HT1080 (cell line): ENCODE measurements at regions not wholly inside any gene's neighbourhood (a gene's known extent, or its start where the extent isn't known, plus 50 kb on each side); places are given as distances from the start of the nearest gene placed in this dataset.

ENCODE experiments used
- DNase-seq: peaks from one replicate; pipeline ENCODE4 v3.0.0-alpha.2; 2015; ENCODE audit warnings: low read depth

DNA sequence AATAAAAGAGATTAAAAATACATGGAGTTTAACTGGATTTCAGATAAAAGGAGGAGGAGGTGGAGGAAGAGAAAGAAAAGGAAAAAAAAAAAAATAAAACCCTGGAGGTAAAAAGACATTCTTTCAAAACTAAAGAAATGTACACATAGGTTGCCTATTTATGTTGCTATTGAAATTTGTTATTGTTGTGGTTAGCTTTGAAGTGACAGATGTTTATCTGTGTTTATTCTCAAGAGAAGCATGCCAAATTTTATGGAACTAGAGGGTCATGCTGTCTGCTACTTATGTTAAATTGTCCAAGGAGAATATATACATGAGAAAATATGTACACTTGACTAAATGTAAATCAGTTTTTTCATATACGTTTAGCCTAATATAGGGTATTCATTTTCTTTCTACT is 653.2 kb downstream of the DCDC2C start:
- DNase-seq, result no peak

DNA sequence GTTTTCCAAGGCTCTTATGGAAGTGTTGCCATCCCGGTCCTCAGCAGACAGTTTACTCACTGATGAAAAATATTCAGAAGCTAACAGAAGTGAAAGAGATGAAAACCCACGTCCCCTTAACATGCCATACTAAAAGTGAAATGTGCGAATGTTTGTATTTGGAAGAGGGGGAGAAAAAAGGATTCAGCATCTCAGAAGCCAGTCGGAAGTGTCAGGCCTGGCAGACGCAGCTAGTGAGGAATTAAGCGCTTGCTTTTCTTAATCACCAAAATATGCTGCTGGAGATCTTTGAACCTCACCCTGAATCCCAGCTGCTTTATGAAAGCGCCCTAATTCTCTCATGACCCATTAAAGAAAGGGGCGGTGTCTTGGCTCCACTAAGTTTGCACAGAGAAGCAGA is 653.7 kb downstream of the DCDC2C start:
- DNase-seq, result no peak

DNA sequence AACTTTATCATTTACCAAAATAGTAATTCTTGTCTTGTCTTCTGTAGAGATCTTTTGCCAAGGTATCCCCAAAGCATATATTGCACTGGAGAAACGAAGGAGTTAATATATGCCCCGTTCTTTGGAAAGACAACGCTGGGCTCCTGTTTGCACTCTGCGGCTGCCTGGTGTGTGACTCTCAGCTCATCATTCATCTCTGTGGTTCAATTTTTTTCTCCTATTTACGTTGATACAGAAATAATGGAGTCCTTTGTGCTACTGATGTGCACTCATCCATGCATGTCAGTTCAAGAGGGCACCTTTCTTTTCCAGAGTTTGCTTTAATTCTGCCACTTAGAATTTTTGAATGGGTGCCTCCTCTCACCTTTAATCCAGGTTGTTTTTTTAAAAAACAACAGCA is 655.5 kb downstream of the DCDC2C start:
- peak; percentile 21 for DNase-seq

DNA sequence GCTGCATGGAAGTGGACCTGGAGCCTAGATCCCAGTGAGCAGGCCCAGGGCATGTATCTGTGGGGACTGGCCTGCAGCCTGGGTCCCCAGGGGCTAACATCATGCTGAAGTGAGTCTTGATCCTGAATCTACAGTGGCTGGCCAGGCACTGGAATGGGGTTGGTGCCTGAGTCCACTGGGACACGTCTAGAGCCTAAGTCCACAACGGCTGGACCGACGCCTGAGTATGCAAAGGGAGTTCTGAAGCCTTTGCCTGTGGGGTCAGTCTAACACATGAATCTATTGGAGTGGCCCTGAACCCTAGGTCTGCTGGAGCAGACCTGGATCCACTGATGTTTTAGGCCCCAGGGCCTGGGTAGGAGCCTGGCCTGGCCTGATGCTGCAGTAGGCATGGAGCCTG is 665.5 kb downstream of the DCDC2C start:
- no peak for DNase-seq

DNA sequence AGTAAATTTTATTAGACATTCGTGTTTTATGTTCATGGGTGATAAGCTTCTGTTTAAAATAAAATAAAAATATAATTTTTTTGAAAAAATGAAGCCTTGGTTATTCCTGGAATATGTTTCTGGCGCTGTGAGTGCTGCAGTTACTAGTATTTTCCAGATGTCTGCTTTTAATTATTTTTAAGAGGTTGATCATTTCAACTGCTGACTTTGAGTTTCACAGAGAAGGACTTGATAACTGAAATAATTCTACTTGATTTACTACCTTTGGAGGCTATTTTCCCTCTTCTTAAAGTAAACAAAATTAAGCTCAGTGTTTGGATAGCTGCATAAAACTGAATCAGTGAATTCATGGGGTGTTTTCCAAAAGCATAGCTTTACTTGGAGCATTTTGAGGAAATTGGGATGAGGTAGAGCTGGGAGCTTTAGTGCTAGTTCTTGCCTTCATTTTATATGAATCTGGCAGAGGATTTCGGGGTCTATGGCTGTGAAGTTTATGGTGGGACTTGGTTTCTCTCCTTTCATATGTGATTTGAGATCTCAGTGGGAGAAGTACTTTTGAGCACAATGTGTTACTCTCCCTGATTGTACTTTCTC is 666.5 kb downstream of the DCDC2C start:
- no peak for DNase-seq

DNA sequence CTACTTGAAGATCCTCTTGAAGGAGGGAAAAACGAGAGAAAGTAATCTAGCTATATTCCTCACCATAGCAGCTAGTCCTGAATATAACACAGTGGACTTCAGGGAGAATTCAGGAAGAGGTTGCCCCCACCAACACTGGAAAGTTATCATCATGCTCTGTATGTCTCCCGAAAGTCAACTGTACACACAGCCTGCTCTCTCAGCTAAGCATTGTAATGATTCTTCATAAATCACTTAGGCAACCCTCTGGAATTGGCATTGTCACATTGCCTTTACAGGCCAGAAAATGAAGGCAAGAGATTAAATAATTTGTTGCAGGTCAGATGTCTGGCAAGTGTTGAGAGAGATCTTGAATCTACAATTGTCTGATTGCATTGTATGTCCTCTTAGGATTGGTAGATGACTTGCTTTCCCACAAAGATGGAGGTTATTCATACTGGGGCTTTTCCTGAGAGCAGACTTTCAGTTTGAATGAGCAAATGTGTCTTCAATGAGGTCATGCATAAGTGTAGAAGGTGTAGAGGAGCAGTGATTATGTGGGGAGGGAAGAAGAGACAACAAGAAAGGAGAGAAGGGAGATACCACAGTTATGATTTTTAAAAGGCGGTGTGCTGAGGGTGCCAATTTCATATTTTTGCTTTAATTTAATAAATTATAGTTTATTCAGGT is 667.2 kb downstream of the DCDC2C start:
- no peak for DNase-seq

DNA sequence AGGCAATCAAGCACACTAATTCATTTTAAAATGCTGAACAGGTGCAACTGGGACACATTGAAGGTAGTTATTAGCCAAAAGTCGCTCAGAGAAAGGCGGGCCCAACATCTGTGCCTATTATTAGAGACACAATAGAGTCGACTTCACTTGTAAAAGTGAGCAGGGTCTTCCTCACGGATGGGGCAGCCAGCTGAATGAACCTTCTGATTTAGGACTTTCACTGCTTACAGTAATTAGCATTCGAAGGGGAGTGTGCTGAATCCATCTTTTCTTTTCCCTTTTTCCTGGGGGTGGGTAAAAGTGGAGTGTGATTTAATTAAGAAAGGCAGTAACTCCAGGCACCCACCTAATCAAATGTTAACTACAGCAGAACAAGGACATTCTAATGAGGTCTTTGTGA is 677.7 kb downstream of the DCDC2C start:
- no peak for DNase-seq

DNA sequence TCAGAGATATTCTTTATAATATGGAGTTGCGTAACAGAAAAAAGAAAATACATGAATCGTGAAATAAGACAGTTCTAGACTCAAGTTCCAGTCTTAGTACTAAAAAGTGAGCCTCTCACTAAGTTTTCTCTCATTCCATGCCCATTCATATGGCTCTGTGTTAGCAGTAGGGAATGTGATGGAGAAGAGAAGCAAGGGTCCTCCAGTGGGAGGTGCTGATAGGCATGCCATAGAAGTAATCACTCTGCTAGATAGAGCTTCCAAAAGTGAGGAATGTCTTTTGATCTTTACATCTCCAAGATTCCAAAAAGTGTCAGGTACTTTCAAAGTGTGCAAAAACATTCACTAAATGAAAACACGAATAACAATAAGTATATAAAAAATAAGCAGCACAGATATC is 678.4 kb downstream of the DCDC2C start:
- no peak for DNase-seq

DNA sequence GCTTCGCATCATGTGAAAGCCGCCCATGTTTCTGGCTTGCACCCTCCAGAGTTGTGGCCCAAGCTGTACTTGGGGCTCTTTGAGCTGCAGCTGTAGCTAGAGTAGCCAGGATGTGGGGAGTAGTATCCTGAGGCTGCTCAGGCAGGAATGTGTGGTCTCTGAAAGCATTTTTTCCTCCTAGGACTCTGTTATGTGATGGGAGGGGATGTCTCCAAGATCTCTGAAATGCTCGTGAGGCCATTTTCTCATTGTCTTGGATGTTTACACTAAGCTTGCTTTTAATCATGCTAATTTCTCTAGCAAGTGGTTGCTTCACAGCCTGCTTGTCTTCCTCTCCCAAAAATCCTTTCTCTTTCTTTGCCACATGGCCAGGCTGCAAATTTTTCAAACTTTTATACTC is 687.6 kb downstream of the DCDC2C start:
- no peak for DNase-seq

DNA sequence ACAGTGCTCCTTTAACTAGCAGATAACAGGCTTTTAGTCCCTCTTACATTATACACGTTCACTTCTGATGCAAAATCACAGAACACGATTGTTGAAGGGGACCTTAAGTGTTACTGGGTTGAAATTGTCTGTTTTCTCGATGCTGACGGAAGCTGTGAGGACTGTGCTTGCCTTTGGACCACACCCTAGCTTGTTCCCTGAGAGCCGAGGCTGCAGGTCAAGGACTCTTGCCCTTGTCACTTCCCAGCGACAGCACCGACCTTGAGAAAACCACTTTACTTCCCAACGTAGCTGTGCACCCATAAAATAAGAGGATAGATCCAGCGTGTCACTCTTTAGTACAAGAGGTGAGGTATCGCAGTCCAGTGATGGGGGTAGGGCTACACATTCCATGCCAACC is 701.0 kb downstream of the DCDC2C start:
- DNase-seq, result no peak

DNA sequence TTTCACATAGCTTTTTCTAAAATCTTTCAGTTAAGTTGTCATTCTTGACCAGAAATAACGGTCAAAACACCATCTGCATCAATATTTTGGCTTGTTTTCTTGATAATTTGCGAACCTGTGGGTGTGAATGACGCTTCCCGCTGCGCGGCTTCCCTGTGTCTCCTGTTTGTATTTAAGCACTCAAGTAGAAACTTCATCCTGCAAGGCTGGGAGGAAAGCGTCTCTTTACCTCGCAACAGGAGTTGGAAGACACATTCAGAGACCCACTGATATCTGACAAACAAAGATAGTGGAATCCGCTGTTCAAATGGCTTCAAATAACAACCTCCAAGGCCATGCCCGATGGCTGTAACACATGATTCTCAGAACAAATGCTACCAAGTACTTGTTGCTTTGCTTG is 704.9 kb downstream of the DCDC2C start:
- no peak for DNase-seq

DNA sequence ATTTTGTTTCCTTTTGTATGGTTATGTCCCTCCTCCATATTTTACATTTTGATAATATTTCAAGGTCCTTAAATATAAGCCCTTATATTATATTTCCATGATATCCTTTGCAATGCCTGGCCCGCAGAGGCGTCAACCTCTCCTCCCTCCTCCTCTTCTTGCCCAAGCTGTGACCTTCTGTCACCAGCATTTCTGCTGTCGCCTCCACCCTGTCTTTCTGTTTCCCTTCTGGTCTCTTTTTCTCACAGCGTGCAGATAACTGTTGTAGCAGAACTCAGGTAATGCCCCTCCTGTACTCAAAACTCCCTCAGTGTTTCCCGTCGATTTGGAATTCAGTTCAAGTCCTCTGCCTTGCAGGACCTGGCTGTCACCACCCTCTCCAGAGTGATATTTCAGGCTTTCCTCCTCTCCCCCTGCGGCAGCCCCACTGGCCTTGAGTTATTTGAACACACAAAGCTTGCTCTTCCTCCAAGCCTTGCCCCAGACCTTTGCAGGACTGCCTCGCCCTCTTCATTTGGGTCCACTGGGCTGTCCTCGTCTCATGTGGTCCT is 709.3 kb downstream of the DCDC2C start:
- no peak for DNase-seq

DNA sequence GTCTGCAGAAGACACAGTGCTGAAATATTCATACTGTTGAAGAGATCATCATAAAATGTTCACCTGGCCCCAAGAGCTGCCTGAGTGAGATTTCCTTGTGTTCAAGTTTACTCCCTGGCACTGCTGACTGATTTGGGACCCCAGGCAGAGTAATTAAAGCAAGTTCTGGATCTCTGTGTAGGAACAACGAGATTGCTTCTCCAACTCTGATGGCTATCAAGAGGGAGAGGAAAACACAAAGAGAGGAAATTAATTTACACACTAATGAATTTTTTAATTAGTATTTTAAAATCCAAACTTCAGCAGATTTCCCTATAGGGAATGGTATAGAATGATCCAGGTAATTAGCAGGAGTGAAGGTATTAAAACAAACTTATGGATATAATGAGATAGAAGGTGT is 711.8 kb downstream of the DCDC2C start:
- no peak for DNase-seq

DNA sequence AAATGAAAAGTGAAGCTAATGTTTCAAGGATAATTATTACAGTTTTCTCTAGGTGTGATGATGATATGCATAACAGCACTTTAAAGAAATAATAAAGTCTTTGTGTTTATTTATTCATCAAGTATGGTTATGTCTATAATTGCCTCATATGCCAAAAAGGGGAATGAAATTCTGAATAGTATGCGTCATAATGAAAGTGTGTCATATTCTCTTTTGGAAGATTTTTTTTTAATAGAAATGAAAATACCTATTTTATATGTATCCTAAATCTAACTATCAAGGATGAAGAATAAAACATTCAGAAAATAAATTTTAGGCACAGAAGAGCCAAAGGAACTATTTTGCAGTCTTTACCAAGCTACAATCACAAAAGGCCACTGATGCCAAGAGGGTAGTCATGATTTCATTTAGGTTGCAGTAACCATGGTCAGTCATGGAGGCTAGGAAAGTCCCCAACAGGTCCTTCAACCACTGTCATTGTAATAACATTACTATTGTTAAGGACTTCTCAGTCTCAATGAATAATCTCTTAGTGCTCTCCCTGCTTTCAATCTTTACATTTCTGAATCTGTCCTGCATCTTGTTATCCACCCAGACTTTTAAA is 712.5 kb downstream of the DCDC2C start:
- no peak for DNase-seq

DNA sequence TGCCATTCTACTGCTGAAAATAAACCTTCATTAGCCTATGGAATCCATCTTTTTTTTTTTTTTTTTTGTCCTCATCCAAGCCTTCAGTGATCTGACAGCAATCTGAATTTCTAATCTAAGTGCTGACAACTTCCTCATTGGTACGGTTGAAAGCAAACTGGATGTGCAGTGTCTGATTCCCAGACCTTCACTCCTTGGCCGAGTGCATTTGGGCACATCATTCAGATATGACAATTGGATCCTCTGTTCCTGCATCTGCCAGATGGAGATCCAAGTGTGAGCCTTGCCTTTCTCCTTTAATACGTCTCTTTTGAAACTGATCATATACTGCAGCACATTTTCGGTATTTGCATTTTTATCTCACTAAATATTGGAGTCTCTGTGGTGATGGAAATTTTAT is 713.1 kb downstream of the DCDC2C start:
- no peak for DNase-seq

DNA sequence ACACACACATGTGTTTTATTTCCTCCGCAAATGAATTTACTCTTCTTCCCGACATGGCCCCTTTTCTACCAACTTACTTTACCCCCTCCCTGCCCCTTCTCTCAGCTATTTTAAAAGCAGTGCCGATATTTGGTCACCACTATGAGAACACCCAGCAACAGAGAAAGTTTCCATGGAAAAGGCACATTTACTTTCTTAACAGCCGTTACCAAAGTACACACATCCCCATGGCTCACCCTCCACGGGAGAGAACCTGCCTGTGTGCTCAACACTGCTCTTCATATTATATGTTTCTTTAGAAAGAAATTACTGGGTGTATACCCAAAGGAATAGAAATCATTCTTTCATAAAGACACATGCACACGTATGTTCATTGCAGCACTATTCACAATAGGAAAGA is 714.4 kb downstream of the DCDC2C start:
- no peak for DNase-seq

DNA sequence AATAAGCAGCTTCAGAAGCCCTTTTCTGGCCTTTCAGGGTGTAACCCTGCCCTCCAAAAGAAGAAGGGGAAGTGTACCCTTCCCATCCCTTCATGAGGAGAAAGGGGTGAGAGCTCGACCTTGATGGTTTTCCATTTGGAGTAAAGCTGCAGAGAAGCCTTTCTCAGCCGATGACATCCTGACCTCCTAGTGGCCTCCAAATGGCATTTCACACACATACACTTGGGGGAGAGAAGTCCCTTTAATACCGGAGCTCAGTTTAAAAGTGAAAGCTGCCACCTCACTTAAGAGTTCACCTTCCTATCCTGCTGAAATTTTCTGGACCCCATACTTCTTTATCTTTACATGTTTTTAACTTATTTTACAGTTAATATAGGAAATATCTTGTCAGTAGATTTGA is 716.7 kb downstream of the DCDC2C start:
- no peak for DNase-seq

DNA sequence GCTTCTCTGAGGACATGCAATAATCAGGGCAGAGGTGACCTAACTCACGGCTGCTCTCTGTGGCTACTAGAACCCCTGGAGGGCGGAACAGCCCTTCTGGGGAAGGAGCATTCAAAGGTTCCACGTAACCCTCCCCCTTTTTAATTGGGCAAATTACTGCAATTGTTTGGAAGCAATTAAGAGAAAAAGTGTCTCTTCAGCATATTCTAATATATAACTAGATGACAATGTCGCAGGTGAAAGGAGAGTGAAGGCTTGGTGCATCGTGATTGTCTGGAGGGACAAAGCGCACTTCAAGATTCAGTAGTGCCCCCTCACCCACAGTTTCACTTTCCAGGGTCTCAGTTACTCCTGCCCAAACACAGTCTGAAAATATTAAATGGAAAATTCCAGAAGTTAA is 720.8 kb downstream of the DCDC2C start:
- DNase-seq, result no peak

DNA sequence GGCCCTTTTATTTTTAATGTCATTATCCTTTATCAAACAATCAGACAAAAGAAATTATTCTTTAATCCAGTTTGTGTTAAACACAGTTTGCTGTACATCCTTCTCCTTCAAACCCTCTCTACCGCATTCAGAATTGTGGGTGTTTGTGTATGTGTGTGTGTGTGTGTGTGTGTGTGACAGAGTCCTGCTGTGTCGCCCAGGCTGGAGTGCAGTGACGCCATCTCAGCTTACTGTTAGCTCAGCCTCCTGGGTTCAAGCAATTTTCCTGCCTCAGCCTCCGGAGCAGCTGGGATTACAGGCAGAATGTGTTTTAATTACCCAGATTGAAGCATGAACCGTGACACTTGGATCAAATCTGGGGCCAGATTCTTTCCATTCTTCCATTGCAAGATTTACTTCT is 723.7 kb downstream of the DCDC2C start:
- no peak for DNase-seq

DNA sequence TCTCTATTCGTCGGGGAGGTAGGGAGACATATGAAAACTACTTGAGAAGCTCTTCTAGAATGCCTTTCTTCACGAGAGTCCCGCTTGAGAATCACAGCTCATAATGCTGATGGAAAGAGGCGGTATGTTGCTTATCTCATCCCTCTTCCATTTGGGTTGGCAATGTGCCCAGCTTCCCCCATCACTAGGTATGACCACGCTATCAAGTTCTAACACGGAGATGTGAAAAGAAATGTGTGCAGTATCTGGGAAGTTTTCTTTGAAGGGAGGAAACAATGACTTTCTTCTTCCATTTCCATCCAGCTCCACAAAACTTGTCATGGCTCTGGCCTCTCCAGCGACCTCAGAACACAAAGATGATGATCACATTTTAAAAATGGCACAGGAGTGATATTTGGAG is 742.4 kb downstream of the DCDC2C start:
- no peak for DNase-seq

DNA sequence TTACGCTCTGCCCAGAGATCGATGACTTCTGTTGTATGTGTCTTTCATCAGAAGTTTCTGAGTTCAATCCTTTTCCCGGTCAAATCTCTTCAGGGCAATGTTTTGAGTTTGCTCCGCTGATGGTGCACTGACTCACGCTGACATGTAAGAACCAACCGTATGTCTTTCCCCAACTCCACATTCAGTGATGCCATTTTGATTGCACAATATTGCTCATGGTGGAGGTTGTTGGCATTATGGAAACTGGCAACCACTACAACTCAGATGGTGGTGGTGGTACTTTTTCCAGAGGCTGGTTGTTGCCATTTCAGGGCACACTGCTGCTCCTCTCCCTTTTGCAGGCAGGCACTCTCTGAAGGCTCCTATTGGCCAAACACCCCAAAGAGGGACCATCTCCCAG is 751.5 kb downstream of the DCDC2C start:
- no peak for DNase-seq

DNA sequence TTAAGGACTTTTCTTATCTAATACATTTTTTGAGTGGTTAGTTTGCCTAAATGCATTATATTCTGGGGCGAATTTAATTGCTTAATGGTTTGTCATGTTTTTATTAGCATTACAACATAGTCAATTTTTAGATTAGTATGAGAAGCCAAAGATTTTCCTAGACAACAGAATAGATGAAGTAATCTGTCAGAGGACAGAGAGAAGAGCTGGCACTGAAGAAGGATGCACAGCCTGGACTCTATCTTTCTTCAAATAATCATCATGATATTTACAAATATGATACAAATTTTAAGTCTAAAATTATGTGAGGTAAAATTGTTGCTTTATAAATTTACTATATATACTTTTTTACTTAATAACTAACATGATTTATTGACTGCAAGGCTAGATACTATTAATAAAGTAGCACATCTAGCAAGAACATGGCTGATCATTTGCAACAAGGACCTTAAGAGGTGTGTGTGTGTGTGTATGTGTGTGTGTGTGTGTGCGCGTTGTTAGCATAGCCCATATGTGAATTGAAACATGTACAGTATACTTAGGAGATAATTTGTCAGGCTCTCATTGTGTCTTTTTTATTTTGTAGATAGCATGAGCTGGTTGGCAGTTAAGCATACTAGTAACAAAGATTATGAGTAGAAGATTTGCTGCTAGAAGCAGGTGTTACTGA is 752.2 kb downstream of the DCDC2C start:
- no peak for DNase-seq
